Activated CD4-positive, alpha-beta T cell treated with anti-CD3 and anti-CD28 coated beads for 1 hour (primary cell): ENCODE measurements at regions not wholly inside any gene's neighbourhood (a gene's known extent, or its start where the extent isn't known, plus 50 kb on each side); places are given as distances from the start of the nearest gene placed in this dataset.
"Not testable (repeated sequence)": the region's sequence is repeated elsewhere in the genome, so short reads cannot be mapped to it uniquely, and the experiment has no call there.

Experiments used
- DNase-seq: peaks from one replicate; pipeline ENCODE4 v3.0.0-alpha.2; 2020

DNA sequence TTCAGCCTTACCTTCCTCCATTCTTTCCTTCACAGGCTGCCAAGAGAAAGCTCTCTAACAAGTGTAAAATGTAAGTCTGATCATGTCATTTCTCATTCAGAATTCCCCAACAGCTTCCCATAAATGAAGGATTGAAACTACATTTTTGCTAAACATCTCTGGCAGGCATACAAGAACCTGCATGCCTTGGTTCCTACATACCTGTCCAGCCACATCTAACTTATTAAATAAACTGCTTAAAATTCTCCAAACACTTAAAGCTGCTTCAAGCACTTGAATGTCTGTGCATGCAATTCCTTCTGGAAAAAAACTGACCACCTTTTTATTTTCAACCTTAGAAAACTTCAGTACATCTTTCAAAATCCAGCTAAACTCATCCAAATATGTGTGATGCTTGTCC lies 84.4 kb upstream of the DCN start:
- no peak for DNase-seq

DNA sequence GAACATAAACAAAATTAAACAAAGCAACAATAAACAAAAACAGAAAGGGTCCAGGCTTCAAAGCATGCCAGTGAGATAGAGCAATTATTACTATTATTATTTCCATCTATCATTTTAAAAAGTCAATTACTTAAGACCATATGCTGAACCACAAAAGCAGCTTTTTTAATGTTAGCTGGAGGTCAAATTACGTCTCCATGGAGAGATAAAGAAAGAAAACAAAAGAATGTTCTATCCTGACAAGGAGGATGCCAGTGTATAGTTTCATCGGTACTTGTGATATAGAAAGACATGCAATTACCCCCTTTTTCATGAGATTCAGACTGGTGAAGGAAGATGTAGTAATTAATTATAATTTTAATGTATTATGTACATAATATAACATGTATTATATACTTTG lies 81.6 kb upstream of the DCN start:
- DNase-seq = no peak

DNA sequence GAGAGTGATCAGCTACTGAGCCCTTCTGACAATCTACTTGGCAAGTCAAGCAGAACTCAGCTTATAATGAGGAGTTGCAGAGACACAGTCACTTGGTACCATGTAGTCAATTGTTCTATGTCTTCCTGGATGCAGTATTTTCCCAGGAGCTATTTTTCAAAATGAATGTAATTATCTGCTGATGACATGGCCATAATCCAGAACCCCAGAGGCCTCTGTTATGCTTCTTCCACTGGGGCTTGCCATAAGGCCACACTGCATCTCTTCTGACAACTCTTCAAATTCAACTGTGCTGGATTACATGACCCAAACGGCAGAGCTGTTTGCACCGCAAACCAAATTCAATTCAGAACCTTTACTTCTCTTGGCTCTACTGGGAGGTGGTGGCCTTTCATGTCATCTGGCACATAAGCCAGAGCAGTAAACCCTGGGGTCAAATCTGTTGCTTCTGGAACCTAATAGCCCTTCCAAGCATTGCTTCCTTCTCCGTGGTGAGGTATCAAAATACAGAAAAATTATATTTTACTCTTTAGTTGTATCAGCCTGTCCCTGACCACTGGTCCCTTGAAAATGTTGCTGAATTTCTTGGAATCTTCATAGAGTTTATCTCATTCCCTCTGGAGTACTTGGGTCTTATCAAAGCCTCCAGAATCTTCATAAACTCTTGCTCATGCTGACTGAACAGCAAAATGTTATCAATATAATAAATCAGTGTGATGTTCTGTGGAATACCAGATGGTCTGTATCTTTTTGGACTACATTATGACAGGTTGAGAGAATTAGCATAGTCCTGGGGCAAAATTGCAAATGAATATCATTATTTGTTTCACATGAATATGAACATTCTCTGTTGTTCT lies 79.4 kb upstream of the DCN start:
- no peak for DNase-seq

DNA sequence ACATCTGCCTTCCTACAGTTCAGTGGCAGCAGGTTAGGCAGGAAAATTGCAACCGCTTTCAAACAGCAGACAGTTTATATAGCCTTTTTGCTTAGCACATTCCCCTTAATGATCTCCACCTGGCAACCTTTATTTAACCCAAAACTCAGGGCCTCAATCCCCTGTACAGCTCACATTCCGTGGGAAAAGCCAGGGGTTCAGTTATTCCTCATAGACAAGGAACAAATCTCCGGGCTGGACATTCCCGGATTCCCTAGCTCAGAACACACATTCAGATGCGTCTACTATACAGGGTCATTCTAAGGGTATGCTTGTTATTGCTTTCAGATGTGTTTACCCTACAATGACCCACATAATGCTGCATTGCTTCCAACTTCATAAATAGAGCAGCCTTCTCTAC lies 73.8 kb upstream of the DCN start:
- no peak for DNase-seq

DNA sequence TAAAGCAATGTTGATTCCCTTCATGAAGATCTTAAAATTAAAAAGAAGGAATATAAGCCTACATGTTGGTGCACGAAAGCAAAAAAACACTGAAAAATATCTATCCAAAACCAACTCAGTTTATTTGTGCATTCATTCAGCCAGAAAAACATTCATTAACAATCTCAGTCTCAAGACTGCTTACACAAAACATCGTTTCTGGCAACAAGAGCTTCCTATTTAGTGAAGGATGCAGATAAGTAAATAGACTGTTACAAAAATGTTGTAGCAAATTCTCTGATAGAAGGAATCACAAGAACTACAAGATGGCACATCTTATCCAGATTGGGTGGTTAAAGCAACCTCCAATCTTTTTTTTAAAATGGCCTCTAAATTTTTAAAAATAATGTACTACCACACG lies 69.7 kb upstream of the DCN start:
- DNase-seq = no peak

DNA sequence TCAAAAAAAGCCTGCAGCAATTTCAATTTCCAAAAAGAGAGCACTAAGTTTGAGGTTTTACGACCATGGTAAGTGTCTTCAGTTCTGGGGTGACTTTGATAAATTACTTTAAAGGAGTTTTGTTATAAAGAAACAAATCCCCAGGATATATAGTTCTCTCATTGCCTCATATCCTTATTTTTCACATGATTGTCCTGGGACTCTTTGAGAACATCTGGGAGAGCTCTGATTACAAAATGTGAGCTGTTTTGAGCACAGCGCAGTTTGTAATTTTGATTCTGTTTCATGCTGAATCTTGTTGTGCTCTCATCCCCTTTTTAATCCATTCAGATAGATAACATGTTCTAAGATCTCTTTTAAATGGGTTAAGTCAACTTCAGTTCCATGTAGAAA lies 67.7 kb upstream of the DCN start:
- no peak for DNase-seq

DNA sequence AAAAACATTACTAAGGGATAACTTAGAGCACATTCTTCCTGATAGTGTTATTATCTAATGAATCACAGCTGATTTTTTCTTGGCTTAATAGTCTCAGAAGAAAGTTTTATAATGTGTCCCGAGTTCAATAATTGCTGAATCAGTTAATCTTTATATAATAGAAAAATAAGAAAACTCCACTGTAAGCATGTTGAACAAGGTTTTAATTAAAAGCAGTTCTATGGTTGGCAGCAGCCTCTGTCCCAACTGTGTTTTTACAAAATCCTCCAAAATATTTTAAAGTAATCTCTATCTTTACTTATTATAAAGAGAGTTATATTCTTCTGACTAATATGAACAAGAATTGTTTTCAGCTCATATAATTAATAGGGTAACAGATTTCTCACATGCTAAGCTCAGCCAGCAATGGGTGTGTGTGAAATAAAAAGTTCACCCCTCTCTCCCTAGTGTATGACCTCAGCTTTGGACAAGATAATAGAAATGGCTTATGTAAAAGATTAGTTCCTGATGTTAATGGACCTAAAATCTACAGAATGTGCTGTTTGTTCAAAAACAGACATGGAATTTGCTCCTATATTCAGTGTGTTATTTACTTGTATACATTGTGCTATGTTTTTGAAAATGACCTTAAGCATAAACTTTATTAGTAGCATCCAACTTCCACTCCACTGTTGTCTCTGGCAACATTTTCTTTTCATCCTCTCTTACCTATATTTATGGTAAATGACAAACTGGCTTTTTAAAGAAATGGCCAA lies 67.1 kb upstream of the DCN start:
- no peak for DNase-seq

DNA sequence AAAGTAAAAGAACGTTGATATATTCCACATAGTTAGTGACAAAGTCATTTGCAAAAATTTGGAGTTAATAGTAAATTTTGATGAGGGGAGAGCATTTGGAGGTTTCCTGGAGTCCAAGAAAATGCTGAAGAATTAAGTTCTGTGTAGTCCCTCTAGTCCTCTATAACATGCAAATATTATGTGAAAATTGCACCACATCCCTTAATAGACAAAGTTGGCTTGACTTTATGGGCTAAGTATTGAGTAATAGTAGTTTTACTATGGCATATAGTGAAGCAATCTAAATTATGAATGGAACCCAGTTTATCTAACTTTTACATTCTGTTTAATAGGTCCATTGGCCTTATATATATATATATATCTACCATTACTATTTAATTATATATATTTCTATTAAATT lies 66.4 kb upstream of the DCN start:
- DNase-seq = no peak

DNA sequence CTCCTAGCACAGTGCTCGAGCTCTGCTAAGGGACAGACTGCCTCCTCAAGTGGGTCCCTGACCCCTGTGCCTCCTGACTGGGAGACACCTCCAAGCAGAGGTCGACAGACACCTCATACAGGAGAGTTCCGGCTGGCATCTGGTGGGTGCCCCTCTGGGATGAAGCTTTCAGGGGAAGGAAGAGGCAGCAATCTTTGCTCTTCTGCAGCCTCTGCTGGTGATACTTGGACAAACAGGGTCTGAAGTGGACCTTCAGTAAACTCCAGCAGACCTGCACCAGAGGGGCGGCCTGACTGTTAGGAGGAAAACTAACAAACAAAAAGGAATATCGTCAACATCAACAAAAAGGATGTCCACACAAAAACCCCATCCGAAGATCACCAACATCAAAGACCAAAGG lies 60.6 kb upstream of the DCN start:
- not testable (repeated sequence) for DNase-seq

DNA sequence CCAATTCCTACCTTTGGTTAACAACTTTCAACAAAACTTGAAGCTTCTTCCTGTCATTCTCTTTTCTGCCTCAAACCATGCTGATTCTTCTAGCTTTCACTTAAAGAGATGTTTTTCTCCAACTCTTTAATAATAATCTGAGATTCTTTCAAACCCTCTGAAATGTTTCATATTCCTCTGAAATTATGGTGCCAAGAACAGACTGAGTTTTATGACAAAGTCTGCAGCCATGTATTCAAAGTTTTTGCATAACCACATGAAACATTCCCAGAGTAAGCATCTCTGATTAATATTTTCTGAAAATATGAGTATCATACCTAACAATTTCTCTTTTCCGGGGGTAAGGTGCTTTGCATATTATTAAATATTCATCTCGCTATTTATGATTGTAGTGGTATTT lies 59.1 kb upstream of the DCN start:
- DNase-seq = no peak

DNA sequence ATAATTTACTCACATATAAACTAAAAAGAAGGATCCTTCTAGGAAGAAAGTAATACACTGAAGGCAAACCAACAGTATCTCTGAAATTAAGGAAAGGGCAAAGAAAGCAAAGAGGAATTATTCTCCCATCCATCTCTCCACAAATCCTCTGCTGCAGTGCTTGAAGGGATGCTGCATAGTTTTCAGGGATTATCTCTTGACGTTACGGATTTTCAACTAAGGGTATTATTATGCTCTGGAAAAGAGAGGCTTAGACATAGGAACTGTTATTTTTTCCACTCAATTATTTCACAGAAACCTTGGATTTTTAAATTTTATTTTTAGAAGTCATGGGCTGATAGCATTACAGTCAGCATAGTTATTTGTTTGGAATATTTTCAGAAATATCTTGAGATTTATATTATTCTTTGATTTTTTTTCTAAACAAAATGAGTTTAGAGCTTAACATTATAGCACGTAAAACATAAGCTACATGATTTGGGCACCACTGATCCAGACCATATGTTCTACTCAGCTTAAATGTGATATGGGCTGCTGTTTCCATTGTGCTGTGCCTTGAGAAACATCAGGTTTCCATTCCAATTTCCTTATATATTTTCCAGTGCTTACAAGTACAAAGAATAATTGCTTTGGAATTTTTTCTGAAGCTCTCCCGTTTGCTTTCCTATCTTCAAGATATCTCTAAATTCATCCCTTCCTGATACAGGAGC lies 57.9 kb upstream of the DCN start:
- DNase-seq = no peak

DNA sequence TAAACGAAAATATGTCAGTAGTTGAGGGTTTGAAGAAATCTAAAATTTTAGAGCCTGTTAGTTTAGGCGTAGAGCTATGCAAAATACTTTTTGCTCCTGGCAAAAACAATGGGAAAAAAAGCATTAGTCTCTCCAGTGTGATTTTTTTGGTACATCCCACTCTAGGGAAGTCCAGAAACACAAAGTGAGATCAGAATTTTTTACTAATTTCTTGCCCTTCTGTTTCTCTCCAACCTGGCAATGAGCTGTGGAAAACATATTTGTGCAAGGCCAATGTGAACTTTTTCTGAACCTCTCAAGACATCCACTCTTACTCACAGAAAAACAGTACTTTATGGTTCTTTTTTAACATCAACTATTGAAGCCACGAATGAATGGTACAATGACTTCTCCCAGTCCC lies 56.9 kb upstream of the DCN start:
- no peak for DNase-seq
